ENCODE measurements at regions not wholly inside any gene's neighbourhood (a gene's known extent, or its start where the extent isn't known, plus 50 kb on each side); places are given as distances from the start of the nearest gene placed in this dataset.

DNA sequence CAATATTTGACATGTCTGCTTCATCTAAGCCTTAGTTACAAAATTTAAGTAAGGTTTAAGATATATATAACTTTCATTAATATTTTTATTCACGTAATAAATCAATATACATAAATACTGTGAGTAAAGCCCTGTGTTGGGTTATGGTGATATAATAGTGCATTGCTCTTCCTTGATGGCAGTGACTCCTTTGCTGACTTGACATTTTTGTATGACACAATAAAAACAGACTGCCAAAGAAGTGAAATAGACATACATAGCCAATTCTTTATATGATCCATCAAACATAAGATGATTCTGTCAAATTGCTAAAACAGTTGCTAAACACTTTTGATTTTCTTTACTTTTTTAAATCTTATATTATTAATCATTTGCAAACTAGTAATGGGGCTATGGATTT is 1518.2 kb downstream of the EFNA5 start:
- no peak for DNase-seq

DNA sequence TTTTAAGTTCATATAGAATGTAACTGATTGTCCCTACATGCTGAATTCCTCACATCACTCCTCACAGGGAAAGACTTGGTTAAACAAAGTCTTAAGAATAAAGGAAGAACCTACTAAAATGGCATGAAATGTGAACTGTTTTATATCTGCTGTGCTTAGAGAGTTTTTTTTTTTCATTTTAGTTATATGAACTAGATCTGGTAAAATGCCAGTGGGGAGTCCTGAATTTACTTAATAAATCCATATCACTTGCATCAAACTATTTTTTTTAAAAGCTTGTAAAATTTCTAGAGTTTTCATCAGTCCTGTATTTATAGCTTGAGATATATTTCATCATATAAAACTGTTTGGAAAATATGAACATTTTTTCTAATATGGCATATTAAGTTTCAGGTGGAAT is 1528.6 kb downstream of the EFNA5 start:
- no peak for DNase-seq

DNA sequence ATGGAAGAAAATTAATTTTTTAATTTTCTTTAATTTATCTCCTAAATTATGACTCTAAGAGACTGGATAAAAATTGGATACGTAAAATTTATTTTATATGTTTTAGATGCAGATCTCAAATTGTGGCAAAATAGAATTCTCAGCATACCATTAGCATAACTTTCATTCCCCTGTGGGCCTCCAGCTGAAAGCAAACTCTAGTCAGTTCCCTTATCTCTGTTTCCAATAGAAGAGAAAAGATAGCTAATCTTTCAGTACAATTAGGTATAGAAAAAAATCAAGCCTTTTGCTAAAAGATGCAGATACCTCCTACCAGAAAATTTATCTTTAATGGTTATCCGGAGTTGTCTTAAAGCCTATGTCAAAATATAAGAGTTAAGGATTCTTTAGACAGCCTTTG is 1530.6 kb downstream of the EFNA5 start:
- DNase-seq = no peak

DNA sequence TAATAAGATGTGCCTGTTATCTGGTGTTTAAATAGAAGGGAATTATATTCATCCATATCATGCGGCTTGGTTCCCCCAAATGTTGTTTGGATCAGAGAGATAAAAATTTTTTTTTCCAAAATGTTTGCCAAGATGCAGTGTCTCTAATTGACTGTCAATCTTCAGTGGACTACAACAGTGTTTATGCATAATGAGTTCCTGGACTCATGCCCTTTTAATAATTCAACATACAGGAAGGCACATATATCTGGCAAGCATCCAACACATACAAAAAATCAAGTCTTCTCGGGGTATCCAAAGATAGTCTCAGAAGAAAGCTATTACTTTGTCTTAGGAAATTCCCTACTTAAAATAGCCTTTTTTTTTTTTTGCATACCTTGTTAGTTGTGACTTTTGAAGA is 1534.7 kb downstream of the EFNA5 start:
- DNase-seq = no peak

DNA sequence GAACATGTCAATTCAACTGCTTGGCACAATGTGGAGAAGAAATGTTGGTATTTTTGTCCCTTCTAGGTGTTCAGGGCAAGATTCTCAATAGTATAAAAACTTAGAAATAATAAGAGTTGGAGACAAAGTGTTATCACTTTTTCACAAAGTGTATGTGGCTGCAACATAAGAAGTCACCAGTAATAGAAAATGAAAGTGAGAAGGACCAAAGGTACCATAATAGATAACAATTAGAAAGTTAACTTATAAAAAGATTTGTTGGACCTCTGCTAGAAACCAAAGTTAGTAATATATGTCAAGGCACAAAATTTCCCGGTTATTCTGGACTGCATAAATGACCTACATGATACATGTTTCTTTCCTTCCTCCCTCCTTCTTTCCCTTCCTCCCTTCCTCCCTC is 1535.3 kb downstream of the EFNA5 start:
- DNase-seq = no peak

DNA sequence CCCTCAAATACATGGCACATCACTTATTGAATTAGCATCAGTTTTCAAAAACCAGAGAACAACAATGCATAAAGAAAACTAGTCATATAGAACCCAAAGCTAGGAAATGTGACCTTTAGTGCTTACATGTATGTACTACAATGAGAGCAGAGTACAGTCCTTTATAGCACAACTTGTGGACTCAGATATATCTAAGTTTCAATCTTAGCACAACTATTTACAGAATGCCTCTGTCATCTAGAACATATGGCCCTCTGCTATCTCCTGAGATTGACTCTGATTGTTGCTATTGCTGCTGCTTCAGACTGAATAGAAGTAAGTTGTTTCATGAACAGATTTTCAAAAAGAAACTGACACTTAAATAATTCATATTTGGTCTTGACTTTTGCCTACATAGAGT is 1536.2 kb downstream of the EFNA5 start:
- no peak for DNase-seq

DNA sequence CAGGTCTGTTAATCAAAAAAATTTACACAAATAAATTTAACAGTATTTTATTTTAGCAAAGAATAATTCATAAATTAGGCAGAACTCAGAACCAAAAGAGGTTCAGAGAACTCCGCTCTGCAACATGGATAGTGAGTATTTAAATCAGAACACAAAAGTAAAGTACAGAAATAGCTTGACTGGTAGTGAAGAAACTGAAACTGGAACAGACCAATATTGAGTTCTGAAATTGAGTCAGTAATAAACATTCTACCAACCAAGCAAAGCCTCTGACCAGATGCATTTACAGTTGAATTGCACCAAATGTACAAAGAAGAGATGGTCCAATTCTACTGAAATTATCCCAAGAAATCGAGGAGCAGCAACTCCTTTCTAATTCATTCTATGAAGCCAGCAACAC is 1542.8 kb downstream of the EFNA5 start:
- DNase-seq = no peak

DNA sequence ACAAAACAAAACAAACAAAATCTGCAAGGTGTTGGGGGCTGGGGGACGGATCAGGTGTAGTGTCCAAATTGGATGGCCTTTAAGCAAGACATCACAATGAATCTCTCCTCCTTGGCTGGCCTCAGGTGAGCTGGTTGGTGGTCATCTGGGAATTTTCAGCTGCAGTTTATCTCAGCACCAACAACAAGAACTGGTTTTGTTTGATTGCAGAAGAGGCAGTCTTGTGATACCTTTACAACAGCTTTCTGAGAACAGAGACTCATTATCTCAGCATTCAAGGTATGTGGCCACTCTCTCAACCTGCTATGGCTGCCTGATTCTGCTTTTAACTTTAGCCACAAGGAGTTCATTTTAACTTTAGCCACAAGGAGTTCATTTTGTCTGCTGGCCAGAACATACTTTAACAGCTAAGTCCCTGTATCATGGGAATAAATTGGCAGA is 1543.4 kb downstream of the EFNA5 start:
- DNase-seq = no peak

DNA sequence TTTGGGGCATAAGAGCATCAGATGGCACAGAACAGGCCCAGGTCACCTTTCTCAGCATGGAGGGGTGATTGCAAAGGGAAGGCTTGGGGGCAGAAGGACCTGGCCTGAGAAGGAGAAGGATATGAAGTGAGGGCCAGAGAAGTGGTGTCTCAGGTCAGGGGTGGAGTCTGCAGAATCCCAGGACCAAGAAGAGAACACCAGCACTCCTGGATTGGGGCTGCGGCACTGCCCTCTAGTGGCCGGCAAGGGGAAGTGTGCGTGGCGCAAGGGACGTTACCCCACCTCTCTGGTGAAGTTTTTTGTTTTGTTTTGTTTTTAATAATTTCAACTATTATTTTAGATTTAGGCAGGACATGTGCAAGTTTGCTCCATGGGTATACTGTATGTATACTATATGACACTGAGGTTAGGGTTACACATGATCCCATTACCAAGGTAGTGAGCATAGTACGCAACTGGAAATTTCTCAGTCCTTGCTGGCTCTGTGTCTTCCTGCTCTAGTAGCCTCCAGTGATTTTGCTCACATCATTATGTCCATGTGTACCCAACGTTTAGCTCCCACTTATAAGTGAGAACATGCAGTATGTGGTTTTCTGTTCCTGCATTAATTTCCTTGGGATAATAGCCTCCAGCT is 1548.6 kb downstream of the EFNA5 start:
- peak in 1 of 56 donors; percentile 0 for DNase-seq

DNA sequence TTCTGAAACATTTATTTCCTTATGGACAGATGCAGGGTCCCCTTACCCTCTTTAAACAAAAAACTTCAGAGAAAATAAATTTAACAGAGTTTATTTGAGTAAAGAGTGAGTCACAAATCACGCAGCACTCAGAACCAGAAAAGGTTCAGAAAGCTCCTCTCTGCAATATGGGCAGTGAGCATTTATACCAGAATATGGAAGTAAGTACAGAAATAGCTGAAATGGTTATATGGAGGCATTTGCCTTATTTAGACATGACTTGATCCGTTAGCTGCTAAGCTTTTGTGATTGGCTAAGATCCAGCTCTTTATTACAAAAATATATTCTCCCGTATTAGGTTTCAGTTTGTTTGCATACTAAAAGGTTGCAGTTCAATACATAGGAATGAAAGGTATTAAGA is 1554.1 kb downstream of the EFNA5 start:
- DNase-seq = no peak

DNA sequence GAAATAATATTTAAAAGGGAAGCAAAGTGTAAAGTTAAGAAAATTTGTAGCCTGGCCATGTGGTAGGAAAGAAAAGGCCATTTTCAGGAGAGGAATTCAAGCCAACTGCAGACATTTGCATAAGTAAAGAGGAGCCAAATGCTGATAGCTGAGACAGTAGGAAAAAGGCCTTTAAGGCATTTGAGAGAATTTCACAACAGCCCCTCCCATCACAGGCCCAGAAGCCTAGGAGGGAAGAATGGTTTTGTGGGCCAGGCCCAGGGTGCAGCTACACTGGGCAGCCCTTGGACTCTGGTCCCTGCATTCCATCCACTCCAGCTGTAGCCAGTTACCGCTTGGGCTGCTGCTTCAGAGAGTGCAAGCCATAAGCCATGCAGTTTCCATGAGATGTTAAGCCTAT is 1556.8 kb downstream of the EFNA5 start:
- DNase-seq = no peak

DNA sequence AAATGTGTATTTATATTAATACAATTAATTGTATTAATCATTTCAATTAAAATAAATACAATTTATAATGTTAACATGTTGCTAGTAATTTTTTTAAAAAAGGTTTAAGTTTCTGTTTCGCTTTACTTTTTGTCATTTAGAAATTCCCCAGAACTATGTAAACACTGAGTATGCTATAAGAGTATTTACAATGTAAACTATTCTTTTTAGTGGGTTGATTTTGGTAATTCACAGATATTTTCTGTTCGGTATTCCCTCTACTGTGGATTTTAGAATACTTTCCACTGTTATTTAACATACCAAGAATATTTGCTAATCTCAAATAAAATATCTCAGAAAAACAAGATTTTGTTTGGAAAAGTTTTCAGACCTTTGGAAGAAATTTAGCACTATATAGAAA is 1564.4 kb downstream of the EFNA5 start:
- DNase-seq = no peak

DNA sequence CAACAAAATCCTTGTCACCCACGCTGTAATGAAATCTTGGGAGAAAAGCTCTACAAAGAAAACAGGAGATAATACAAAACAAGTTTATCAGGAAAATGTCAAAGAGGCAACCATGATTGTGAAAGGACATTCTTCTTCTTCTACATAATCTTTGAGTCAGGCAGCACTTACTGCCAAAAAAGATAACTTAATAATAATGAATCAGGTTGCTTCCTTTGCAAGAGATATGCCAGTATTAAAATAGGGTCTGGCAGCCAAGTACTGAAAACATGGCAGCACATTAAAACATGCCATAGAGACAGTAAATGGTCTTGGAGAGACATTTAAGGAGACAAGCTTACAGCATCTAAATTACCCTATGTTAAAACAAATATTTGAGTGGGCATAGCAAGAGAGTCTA is 1573.4 kb downstream of the EFNA5 start:
- no peak for DNase-seq

DNA sequence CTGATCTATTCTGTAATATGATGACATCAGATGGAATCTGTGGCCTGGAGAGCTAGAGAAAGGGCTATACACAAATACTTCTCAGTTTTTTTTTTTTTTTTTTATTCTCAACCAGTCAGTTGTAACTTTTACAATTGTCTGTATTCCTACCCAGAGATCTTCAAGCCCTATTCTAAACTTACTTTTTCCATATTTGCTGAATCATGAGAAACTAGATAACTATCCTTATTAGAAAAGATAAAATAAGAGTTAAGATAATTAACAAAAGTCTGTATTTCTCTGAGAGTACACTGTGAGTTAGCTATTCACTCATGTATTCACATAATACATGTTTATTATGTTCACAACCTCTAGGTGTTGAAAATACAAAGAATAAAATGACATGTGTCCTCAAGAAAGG is 1575.9 kb downstream of the EFNA5 start:
- no peak for DNase-seq

DNA sequence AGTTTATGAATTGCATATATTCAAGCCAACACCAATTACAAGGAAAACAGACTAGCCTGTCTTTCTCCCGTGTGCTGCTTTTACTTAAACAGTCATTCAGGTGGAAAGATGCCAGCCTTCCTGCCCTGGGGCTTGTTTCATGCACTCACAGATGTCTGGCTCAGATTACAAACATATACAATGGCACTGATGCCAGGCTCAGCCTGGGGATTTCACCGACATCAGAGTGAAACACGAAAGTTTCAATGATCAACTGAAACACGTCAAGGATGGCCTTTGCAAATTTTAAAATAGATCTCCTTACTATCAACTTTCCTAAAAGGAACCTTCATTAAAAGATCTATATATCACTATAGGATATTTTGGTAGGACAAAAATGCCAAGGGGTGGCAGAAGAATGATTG is 1576.5 kb downstream of the EFNA5 start:
- no peak for DNase-seq

DNA sequence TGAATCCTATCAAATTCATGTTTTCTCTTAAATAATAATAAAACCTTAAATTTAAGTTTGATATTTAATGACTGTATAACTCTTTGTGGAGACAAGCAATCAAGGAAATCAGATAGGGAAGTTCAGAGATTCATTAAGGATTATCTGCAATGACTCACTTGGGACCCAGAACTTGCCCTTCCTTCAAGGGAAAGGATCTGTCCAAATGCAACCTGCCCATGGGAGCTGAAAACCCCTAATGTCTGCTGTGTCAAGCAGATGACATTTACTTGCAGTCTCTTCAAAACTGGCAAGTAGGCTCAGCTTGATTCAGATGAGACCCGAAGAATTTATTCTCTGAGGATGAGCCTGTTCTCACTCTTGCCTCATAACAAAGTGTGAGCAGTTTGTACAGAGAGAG is 1577.6 kb downstream of the EFNA5 start:
- no peak for DNase-seq

DNA sequence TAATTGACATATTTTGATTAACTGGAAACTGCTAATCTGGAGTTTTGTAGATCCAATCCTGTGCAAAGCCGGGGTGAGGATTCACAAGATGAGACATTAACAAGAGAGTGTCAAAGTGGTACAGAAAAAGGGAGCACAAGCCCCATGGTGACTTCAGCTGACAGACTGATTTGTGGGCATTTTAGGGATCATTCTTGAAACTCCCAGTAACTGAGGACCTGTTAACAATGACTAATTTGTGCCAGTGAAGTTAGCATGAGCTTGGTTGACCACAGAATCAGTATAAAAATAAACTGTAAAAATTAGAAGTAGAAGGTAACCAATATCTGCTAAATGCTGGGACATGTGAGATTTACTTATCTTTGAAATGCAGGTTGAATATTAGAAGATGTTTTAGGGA is 1578.3 kb downstream of the EFNA5 start:
- DNase-seq = no peak

DNA sequence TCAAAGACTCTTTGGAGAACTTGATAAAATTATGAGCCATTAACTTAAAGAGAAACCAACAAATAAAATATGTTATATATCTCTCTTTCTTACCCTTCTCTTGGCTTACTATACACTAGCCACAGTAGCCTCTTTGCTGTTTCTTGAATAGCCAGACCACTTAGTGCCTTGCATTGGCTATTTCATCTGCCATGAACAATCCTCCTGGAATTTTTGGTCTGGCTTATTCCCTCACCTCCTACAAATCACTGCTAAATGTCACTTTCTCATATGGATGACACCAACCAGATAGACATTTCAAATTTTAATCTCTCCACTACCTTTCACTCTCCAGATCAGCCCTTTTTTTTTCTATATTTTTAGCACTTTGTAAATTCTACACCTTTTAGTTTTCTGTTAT is 1581.7 kb downstream of the EFNA5 start:
- DNase-seq = no peak

DNA sequence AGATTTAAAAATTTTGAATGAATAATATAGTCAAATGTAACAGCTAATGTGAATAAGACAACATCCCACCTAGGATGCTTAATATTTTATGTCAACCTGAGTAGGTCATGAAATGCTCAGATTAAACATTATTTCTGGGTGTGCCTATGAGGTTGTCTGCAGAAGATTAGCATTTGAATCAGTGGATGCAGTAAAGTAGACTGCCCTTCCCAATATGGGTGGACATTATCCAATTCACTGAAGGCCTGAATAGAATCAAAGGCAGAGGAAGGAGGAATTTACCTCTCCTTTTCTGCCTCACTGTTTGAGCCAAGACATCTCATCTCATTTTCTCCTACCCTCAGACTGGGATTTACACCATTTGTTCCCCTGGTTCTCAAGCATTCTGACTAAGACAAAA is 1582.3 kb downstream of the EFNA5 start:
- DNase-seq = no peak

DNA sequence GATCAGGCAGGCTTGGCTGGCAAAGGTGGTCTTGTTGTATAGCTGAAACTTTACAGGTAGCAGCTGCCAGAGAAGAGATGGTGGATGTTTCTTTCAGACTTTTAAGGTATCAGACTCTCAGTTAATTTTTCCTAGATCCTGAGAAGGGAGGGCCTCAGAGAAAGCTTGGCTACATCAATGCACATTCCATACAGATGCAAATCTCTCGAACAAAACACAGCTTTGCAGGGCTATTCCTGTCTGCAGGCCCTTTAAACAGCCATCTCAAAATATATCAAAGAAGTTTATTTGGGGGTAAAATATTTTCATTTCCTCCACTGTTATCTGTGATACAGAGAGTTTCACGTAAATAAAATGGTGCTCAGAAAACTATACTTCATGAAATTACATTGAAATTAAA is 1584.4 kb downstream of the EFNA5 start:
- DNase-seq = no peak

DNA sequence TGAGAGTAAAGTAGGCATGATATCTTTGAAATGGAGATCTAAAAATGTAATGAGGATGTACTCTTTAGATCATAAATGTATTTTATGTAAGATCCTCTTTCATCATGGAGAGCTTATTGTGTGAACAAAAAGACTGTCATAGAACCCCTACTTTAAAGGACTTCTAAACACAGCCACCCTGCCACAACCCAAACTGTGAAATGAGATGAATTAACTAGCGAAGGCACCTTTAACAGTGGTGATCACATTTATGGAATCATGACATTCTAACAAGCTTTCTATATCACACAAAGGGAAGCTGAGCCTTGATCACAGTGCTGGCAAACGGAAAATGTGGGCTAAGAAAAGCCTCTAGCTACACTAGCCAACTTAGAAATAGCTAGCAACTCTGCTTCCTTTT is 1585.2 kb downstream of the EFNA5 start:
- no peak for DNase-seq

DNA sequence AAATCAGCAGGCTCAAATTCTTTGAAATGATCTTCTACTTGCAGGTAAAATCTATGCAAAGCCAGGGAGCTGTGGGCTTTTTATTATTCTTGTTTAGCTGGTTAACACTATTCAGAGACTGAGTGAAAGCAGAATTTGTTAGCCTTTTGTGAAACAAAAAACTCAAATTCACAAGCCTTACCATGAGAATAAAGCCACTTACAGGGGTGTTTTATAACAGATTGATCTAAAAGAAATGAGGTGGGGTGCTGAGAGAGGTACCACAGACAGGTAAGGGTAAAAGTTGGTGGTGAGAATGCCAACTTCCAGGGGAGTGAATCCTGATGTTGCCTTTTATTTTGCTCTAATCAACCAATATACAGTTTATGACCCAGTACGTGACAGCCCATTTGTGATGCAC is 1585.6 kb downstream of the EFNA5 start:
- no peak for DNase-seq

DNA sequence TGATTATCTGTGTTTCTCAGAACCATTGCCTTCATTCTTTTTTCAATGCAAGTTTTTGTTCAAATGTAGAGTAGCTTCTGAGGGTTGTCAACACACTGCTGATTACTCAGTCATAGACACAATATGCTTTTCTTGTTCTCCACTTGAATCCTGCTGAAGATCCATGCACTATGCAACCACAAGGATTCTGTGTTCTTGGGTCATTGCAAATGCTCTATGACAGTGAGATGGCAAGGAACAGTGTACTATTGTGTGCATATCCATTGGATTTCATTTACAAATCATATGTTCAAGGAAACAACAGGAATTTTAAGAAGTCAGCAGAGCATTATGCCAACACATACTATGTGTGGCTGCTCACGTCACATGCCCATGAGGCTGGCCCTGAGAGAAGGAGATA is 1590.2 kb downstream of the EFNA5 start:
- DNase-seq = no peak

DNA sequence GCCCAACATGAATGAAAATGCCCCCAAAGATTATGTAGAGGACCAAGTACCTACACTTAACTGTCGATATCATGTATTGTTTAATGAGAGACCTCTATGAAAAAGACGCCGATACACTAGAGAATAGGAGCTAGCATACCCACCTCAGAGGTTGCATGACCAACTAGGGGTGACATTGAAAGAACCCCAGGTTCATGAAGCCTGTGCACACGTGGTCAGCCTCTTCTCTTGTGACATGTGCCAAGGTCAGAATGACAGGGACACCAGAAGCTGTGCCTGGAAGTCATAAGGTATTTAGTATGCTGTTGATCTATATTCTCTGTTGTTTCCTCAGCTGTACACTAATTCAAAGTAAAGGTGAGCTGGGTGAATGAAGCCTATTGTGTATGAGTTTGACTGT is 1594.1 kb downstream of the EFNA5 start:
- no peak for DNase-seq

Data from nucleus accumbens (tissue), 56 donors.